K562 (cell line): ENCODE measurements at regions not wholly inside any gene's neighbourhood (a gene's known extent, or its start where the extent isn't known, plus 50 kb on each side); places are given as distances from the start of the nearest gene placed in this dataset.

Source experiments
- ATAC-seq: fragments of 200-7000 bp; cut with Tn5 transposase; 3 replicates; pipeline ENCODE4 v1.9.1; 2020; ENCODE audit warnings: moderate library complexity
- BruUV-seq: library from RNA; stranded (reverse); fragments of 400-500 nt; replicated peaks from 2 replicates; lab custom pipeline; 2021; lab: Mats Ljungman, UMichigan
- CTCF ChIA-PET: fragments of 300-600 bp; formaldehyde crosslinking; extraction: SDS; loops from one replicate; lab custom pipeline; 2021; ENCODE audit warnings: low intra/inter-chr PET ratio; lab: Yijun Ruan, JAX
- POLR2A ChIA-PET: fragments of 300-600, 350-650 bp; sonication (Branson Sonifier 250); formaldehyde crosslinking; extraction: SDS; loops from one replicate; lab custom pipeline; 2021; ENCODE audit warnings: antibody characterized with exemption, inconsistent platforms; lab: Yijun Ruan, JAX
- DNase-seq, 4 experiments: peaks; one replicate each; pipeline versions ENCODE4 v3.0.0 to v3.0.0-alpha.2; 2011 to 2018; ENCODE audit warnings: low spot score in 3 of 4, mixed read lengths in 3 of 4; ENCODE audit errors: extremely low read depth in 1 of 4
- FAIRE-seq: peaks from 2 replicates; lab custom pipeline; 2011; peaks lifted over from hg19 to GRCh38; lab: Jason Lieb, UNC
- H2AFZ ChIP-seq: 2 replicates; pipeline ENCODE4 v1.6.0; 2011; ENCODE audit warnings: low read depth, low read length, control low read depth, inconsistent platforms
- H3K27ac ChIP-seq: fragments of 200-600 bp; 3 replicates; pipeline ENCODE4 v1.8.0; 2011; ENCODE audit warnings: low read depth, mild to moderate bottlenecking, control low read depth, inconsistent platforms, low read length, moderate library complexity, mixed read lengths; ENCODE audit errors: extremely low read depth
- H3K27me3 ChIP-seq, 2 experiments: fragments of 300-600 bp in 1 of 2; 2 replicates in 1 of 2; 3 replicates in 1 of 2; pipeline versions ENCODE4 v1.6.0 to v1.8.0; 2011; ENCODE audit warnings: inconsistent platforms in 2 of 2, low read length in 2 of 2, mild to moderate bottlenecking in 1 of 2, mixed read lengths in 1 of 2, moderate library complexity in 1 of 2; ENCODE audit not compliant: control insufficient read depth in 2 of 2, insufficient read depth in 2 of 2
- H3K36me3 ChIP-seq: fragments of 300-600 bp; 3 replicates; pipeline ENCODE4 v1.8.0; 2011; ENCODE audit warnings: mild to moderate bottlenecking, low read length, inconsistent platforms; ENCODE audit not compliant: control insufficient read depth, insufficient read depth
- H3K4me1 ChIP-seq, 2 experiments: fragments of 200-600 bp in 1 of 2; replicated peaks in 1 of 2; 2 replicates in 1 of 2; 3 replicates in 1 of 2; pipeline versions ENCODE4 v1.5.1 to v1.8.0; 2011; ENCODE audit warnings: inconsistent platforms in 2 of 2, low read length in 2 of 2, mild to moderate bottlenecking in 1 of 2, mixed read lengths in 1 of 2, moderate library complexity in 1 of 2; ENCODE audit not compliant: control insufficient read depth in 2 of 2, insufficient read depth in 2 of 2
- H3K4me2 ChIP-seq: 2 replicates; pipeline ENCODE4 v1.6.1; 2011; ENCODE audit warnings: low read length, control low read depth, inconsistent platforms, mixed read lengths; ENCODE audit not compliant: insufficient read depth
- H3K4me3 ChIP-seq: fragments of 200-600 bp; sonication (generic), shearing (Covaris generic); 2 replicates; pipeline ENCODE4 v1.5.1; 2016; ENCODE audit warnings: control low read depth, inconsistent platforms
- H3K79me2 ChIP-seq: fragments of 200-600 bp; 3 replicates; pipeline ENCODE4 v1.8.0; 2011; ENCODE audit warnings: low read length, inconsistent platforms; ENCODE audit not compliant: control insufficient read depth, insufficient read depth
- H3K9ac ChIP-seq, 2 experiments: 2 replicates each; pipeline versions ENCODE4 v1.6.0 to v1.6.1; 2011; ENCODE audit warnings: low read depth in 2 of 2, low read length in 2 of 2, control low read depth in 1 of 2, inconsistent platforms in 1 of 2, mild to moderate bottlenecking in 1 of 2, mixed read lengths in 1 of 2; ENCODE audit not compliant: insufficient read depth in 1 of 2
- H3K9me1 ChIP-seq: one replicate; pipeline ENCODE4 v1.6.0; 2011; ENCODE audit warnings: inconsistent platforms, mild to moderate bottlenecking, low read length, moderate library complexity; ENCODE audit not compliant: control insufficient read depth, insufficient read depth
- H3K9me3 ChIP-seq: replicated peaks from 2 replicates; pipeline ENCODE4 v1.5.1; 2011; ENCODE audit warnings: low read depth, low read length, inconsistent platforms; ENCODE audit not compliant: control insufficient read depth, insufficient read depth
- H4K20me1 ChIP-seq: replicated peaks from 2 replicates; pipeline ENCODE4 v1.6.1; 2011; ENCODE audit warnings: low read length, inconsistent platforms, mixed read lengths; ENCODE audit not compliant: control insufficient read depth, insufficient read depth
- ETV6 ChIP-seq, 3 experiments: fragments of 150-350 bp in 1 of 3; sonication (generic) in 1 of 3; formaldehyde crosslinking in 1 of 3; IDR thresholded peaks; 2 replicates each; pipeline versions ENCODE4 v1.6.1 to v1.8.0; 2014 to 2022; ENCODE audit warnings: borderline replicate concordance in 2 of 3, low read depth in 2 of 3, antibody characterized with exemption in 1 of 3, low read length in 1 of 3, mild to moderate bottlenecking in 1 of 3, missing genetic modification reagents in 1 of 3
- HBP1 ChIP-seq: fragments of 450-650 bp; formaldehyde crosslinking; IDR thresholded peaks from 2 replicates; pipeline ENCODE4 v1.4.0; 2022; ENCODE audit warnings: missing genetic modification characterization
- HINFP ChIP-seq: fragments of 450-650 bp; conservative IDR thresholded peaks from 2 replicates; pipeline ENCODE4 v1.6.1; 2016; ENCODE audit warnings: missing genetic modification characterization, low read depth, mild to moderate bottlenecking, control low read depth, missing compliant biosample characterization
- HNRNPH1 ChIP-seq: fragments of 200-400 bp; formaldehyde crosslinking; optimal IDR thresholded peaks from 2 replicates; pipeline ENCODE3; 2017; ENCODE audit warnings: low read depth, mild to moderate bottlenecking, low read length, moderate library complexity
- PHTF2 ChIP-seq: fragments of 250-450 bp; sonication (Bioruptor Pico); IDR thresholded peaks from 2 replicates; pipeline ENCODE4 v1.5.0; 2021; ENCODE audit warnings: mild to moderate bottlenecking
- ZFPM2 ChIP-seq: fragments of 250-450 bp; sonication (Bioruptor Pico); IDR thresholded peaks from 2 replicates; pipeline ENCODE4 v1.5.1; 2022; ENCODE audit warnings: mild to moderate bottlenecking
- ZNF239 ChIP-seq: fragments of 250-450 bp; sonication (Bioruptor Pico); IDR thresholded peaks from 2 replicates; pipeline ENCODE4 v1.4.0; 2020; ENCODE audit warnings: mild to moderate bottlenecking
- WGBS: fragments of 100-300 bp; shearing (Covaris generic); methylation state at CpG from one replicate; pipeline ENCODE4 v1.1.6; 2016; ENCODE audit warnings: low coverage, mixed read lengths; ENCODE audit not compliant: insufficient coverage; ENCODE audit errors: missing lambda C conversion rate; 5-methylcytosine and 5-hydroxymethylcytosine counted together
- in situ Hi-C: fragments of 300-500 bp; cut with MboI; formaldehyde crosslinking; loops from 4 replicates; pipeline ENCODE4 v1.15.0; 2018; ENCODE audit warnings: inconsistent platforms, mixed read lengths
- intact Hi-C: fragments of 100-400 bp; cut with micrococcal nuclease; formaldehyde crosslinking; loops from 2 replicates; pipeline ENCODE4 v1.14.2; 2022

GRCh38 chr3:182500289-182500688, 293.0 kb upstream of the ATP11B start:
- no peak for TF ChIP-seq HINFP
- no peak for TF ChIP-seq HBP1
- TF ChIP-seq ETV6 (IDR thresholded peaks at IDR 0.05; ENCODE audit: borderline replicate concordance in 1 of 2, low read depth in 2 of 2, low read length in 1 of 2): no peak
- no peak for TF ChIP-seq ETV6 (CRISPR knock-in tag; IDR thresholded peaks at IDR 0.05; ENCODE audit: borderline replicate concordance)
- TF ChIP-seq ZNF239 (CRISPR knock-in tag): no peak
- TF ChIP-seq HNRNPH1: no peak
- no peak for TF ChIP-seq ZFPM2
- no peak for TF ChIP-seq PHTF2 (CRISPR knock-in tag)
- H3K9me1 ChIP-seq: no peaks in the 10 kb centered on the region
- no peak for DNase-seq
- ChIA-PET CTCF (no interaction called here), POLR2A (interaction anchor here (0.9 kb wide), 1 partner anchor 8 kb away, joined by 4 read pairs; no protein-coding TSS in a partner anchor)
- no peaks in the 10 kb centered on the region for H4K20me1 ChIP-seq
- no peak overlapping the region for H3K4me2 ChIP-seq
- H2AFZ ChIP-seq: no peak overlapping the region
- H3K4me1 ChIP-seq: no peaks in the 10 kb centered on the region
- H3K9ac ChIP-seq: no peak overlapping the region
- no peaks in the 10 kb centered on the region for H3K79me2 ChIP-seq
- in situ Hi-C loops (no loop called here), intact Hi-C loops (no loop called here)
- FAIRE-seq: no peak
- H3K27ac ChIP-seq: no peak overlapping the region
- H3K4me3 ChIP-seq: no peak overlapping the region
- H3K36me3 ChIP-seq: no peaks in the 10 kb centered on the region
- no peaks in the 10 kb centered on the region for H3K9me3 ChIP-seq
- WGBS: 3% methylated on average over 10 of the region's 10 CpGs
- BruUV-seq: no TSS peak
- peaks cover 5 to 10% of the 10 kb centered on the region in 2 experiments; a peak in 3 of 5 replicates for H3K27me3 ChIP-seq
- no peak for ATAC-seq
